A673 (cell line): ENCODE measurements at regions not wholly inside any gene's neighbourhood (a gene's known extent, or its start where the extent isn't known, plus 50 kb on each side); places are given as distances from the start of the nearest gene placed in this dataset.

Source experiments
- BruUV-seq: library from RNA; stranded (reverse); fragments of 400-500 nt; replicated peaks from 2 replicates; lab custom pipeline; 2021; lab: Mats Ljungman, UMichigan
- CTCF ChIA-PET: fragments of 300-600 bp; sonication (Branson Sonifier 250); formaldehyde crosslinking; loops from one replicate; lab custom pipeline; 2022; ENCODE audit warnings: antibody characterized with exemption; lab: Charles Lee
- POLR2A ChIA-PET: fragments of 300-600 bp; sonication (Branson Sonifier 250); formaldehyde crosslinking; loops from one replicate; lab custom pipeline; 2022; ENCODE audit warnings: antibody characterized with exemption; ENCODE audit not compliant: low non-redundant PET; lab: Charles Lee
- DNase-seq: peaks from one replicate; pipeline ENCODE4 v3.0.0-alpha.2; 2015; ENCODE audit warnings: low spot score
- H3K27ac ChIP-seq: fragments of 200-600 bp; sonication (generic); 2 replicates; pipeline ENCODE4 v1.5.1; 2016; ENCODE audit warnings: mixed run types, low read depth, mild to moderate bottlenecking, mixed read lengths, antibody characterized with exemption, low read length; ENCODE audit not compliant: poor library complexity, severe bottlenecking
- H3K27me3 ChIP-seq: fragments of 200-600 bp; sonication (generic); replicated peaks from 2 replicates; pipeline ENCODE4 v1.6.1; 2017; ENCODE audit warnings: mixed run types, low read depth, mild to moderate bottlenecking, mixed read lengths, antibody characterized with exemption, low read length; ENCODE audit not compliant: insufficient read depth, poor library complexity
- H3K36me3 ChIP-seq: fragments of 200-600 bp; sonication (generic); 2 replicates; pipeline ENCODE4 v1.6.1; 2016; ENCODE audit warnings: mixed run types, mild to moderate bottlenecking, mixed read lengths, antibody characterized with exemption, low read length; ENCODE audit not compliant: insufficient read depth, poor library complexity, severe bottlenecking
- H3K4me1 ChIP-seq: fragments of 200-600 bp; sonication (generic); 2 replicates; pipeline ENCODE4 v1.6.1; 2017; ENCODE audit warnings: mixed run types, mild to moderate bottlenecking, mixed read lengths, antibody characterized with exemption, low read length; ENCODE audit not compliant: insufficient read depth, poor library complexity, severe bottlenecking
- H3K4me3 ChIP-seq: fragments of 200-600 bp; sonication (generic); 2 replicates; pipeline ENCODE4 v1.5.1; 2016; ENCODE audit warnings: low read depth, mixed run types, mild to moderate bottlenecking, mixed read lengths, low read length; ENCODE audit not compliant: poor library complexity, severe bottlenecking
- H3K9me3 ChIP-seq: fragments of 200-600 bp; sonication (generic); 2 replicates; pipeline ENCODE4 v1.6.1; 2016; ENCODE audit warnings: mixed run types, low read depth, mild to moderate bottlenecking, mixed read lengths, antibody characterized with exemption, low read length; ENCODE audit not compliant: poor library complexity, severe bottlenecking
- EZH2 ChIP-seq: fragments of 200-600 bp; sonication (generic); IDR thresholded peaks from 2 replicates; pipeline ENCODE4 v1.6.1; 2017; ENCODE audit warnings: borderline replicate concordance, low read depth, mild to moderate bottlenecking, mixed read lengths, antibody characterized with exemption, low read length; ENCODE audit not compliant: poor library complexity, severe bottlenecking
- intact Hi-C: fragments of 100-400 bp; cut with micrococcal nuclease; formaldehyde crosslinking; loops from one replicate; pipeline ENCODE4 v1.10.0; 2022; ENCODE audit not compliant: unreplicated experiment
- TF ChIP-seq, protein P1 (sequence below): fragments of 300-800, 200-600 bp; sonication (generic); conservative IDR thresholded peaks from 2 replicates; pipeline ENCODE4 v1.5.1; 2017; ENCODE audit warnings: low read depth, mild to moderate bottlenecking, antibody characterized with exemption, low read length, moderate library complexity, mixed read lengths

DNA sequence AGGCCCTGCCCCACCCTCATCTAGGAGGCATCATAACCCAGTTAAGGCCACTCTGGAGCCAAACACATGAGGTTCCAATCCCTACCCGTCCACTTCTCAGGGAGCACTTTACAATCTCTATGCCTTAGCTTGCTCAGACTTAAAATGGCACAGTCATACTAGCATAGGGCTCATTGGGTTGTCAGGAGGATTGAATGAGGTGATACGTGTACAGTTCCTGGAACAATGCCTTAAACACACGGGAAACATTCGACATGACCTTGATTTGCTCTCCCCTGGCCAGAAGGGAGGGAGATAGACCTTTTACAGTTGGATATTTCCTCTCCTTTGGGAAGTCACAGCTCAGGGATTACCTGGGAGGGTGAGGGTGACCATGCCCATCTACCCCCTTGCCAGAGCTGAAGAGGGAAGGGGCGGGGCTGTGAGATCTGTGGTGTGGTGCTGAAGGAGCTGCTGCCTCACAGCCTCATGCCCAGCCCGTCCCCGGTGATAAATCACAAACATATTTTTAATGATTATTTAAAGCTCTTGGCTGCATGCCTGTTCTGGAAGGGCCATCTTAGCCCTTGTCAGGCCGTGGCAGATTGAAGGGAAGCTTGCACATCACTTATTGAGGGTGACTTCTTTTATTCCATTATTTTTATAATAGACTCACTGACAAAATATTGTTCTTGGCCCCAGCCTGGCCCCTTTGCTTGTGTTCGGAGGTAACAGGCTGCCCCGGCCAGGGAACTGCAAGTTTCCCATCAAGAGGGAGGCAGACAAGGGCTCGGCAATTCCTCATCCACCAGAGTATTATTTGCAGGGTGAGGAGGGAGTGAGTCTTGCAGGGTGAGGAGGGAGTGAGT, 83.4 kb downstream of the FOXD2 start:
- CTCF ChIA-PET, result no interaction called here

DNA sequence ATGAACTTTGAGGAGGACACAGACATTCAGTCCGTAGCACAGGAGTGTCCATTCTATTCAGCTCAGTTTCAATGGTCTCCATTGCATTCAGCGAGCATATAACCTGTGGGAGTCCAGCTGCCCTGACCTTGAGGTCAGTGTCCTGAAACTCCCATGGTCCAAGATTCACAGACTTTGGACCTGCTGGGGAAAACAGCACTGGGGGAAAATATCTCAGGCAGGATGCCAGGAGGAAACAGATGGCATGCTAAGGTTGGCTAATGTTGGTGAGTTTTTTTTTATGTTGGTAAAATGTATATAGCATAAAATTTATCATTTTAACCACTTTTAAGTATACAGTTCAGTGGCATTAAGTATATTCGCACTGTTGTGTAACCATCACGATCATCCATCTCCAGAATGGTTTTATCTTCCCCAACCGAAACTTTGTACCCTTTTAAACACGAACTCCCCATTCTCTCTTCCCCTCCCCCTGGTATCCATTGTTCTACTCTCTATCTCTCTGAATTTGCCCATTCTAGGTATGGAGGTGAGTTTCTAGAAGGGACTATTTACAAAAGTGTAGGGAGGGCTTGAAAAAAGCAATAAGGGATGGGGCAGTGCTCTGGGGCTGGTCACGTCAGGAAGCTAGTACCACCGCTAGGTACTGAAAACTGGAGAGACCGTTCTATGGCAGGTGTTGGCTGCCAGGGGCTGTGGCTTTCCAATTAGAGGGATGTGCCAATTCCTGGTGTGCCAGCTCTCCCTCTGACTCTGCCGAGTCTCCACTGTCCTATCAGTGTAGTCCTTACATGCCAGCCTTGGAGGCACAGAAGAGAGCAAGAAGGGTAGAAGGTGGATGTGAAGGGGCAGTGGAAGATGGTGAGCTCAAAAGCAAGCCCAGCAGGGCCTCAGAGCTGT, 85.3 kb downstream of the FOXD2 start:
- H3K27me3 ChIP-seq, result peaks cover 9% of the 10 kb centered on the region
- CTCF ChIA-PET, result interaction anchor here (0.7 kb wide), 1 partner anchor 182 kb away, joined by 4 read pairs; no protein-coding TSS in a partner anchor
- TF ChIP-seq, protein P1, sequence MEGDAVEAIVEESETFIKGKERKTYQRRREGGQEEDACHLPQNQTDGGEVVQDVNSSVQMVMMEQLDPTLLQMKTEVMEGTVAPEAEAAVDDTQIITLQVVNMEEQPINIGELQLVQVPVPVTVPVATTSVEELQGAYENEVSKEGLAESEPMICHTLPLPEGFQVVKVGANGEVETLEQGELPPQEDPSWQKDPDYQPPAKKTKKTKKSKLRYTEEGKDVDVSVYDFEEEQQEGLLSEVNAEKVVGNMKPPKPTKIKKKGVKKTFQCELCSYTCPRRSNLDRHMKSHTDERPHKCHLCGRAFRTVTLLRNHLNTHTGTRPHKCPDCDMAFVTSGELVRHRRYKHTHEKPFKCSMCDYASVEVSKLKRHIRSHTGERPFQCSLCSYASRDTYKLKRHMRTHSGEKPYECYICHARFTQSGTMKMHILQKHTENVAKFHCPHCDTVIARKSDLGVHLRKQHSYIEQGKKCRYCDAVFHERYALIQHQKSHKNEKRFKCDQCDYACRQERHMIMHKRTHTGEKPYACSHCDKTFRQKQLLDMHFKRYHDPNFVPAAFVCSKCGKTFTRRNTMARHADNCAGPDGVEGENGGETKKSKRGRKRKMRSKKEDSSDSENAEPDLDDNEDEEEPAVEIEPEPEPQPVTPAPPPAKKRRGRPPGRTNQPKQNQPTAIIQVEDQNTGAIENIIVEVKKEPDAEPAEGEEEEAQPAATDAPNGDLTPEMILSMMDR, result no peak
- no peak for TF ChIP-seq EZH2
- DNase-seq, result no peak
- intact Hi-C loops, result no loop called here
- H3K27ac ChIP-seq, result no peak overlapping the region
- no TSS peak for BruUV-seq
- no peak overlapping the region for H3K4me3 ChIP-seq
- H3K4me1 ChIP-seq, result no peaks in the 10 kb centered on the region
- H3K9me3 ChIP-seq, result no peaks in the 10 kb centered on the region
- H3K36me3 ChIP-seq, result no peaks in the 10 kb centered on the region
- POLR2A ChIA-PET, result no interaction called here

More for the DNA sequence above, 83.4 kb downstream of the FOXD2 start:
- no peak for DNase-seq
- intact Hi-C loops, result no loop called here
- no peaks in the 10 kb centered on the region for H3K9me3 ChIP-seq
- POLR2A ChIA-PET, result no interaction called here
- H3K27me3 ChIP-seq, result peaks cover 9% of the 10 kb centered on the region
- TF ChIP-seq, protein P1, result no peak
- no peaks in the 10 kb centered on the region for H3K36me3 ChIP-seq
- no TSS peak for BruUV-seq
- no peak overlapping the region for H3K4me3 ChIP-seq
- no peak overlapping the region for H3K27ac ChIP-seq
- H3K4me1 ChIP-seq, result no peaks in the 10 kb centered on the region

DNA sequence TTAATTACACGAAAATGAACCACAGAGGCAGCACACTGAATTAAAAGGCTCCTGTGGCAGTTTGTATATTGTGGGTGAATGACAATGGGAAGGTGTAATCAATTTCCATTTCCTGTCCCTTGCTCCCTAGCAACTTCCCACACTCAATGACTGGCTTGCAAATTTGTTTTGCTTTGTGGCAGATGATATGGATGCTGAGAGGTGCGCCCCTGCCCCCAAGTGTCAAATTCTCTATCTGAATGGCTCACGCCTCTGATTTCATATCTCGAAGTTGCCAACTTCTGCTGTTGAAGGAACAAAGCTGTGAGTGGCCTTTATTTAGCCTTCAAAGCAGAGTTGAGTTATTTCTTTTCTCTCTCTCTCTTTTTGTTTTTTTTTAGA, 86.0 kb downstream of the FOXD2 start:
- no peaks in the 10 kb centered on the region for H3K4me1 ChIP-seq
- intact Hi-C loops, result no loop called here
- BruUV-seq, result no TSS peak
- H3K36me3 ChIP-seq, result no peaks in the 10 kb centered on the region
- POLR2A ChIA-PET, result no interaction called here
- H3K27me3 ChIP-seq, result peaks cover 9% of the 10 kb centered on the region
- TF ChIP-seq, protein P1, result no peak
- no peak for TF ChIP-seq EZH2
- no peak overlapping the region for H3K27ac ChIP-seq
- no peak overlapping the region for H3K4me3 ChIP-seq
- CTCF ChIA-PET, result interaction anchor here (0.7 kb wide), 1 partner anchor 181 kb away, joined by 4 read pairs; no protein-coding TSS in a partner anchor
- no peak for DNase-seq
- no peaks in the 10 kb centered on the region for H3K9me3 ChIP-seq
